HEK293 (cell line): ENCODE measurements at regions not wholly inside any gene's neighbourhood (a gene's known extent, or its start where the extent isn't known, plus 50 kb on each side); places are given as distances from the start of the nearest gene placed in this dataset.

Experiments used
- CTCF ChIA-PET: fragments of 350-600 bp; formaldehyde crosslinking; extraction: SDS; loops from one replicate; lab custom pipeline; 2021; ENCODE audit warnings: antibody characterized with exemption; lab: Yijun Ruan, JAX
- POLR2A ChIA-PET: fragments of 300-600 bp; formaldehyde crosslinking; extraction: SDS; loops from one replicate; lab custom pipeline; 2020; ENCODE audit warnings: antibody characterized with exemption, inconsistent platforms; lab: Yijun Ruan, JAX
- H3K27ac ChIP-seq: fragments of 200-500 bp; sonication (Bioruptor generic); 2 replicates; pipeline ENCODE4 v1.5.1; 2014; ENCODE audit warnings: low read depth, low read length, control low read depth, inconsistent platforms; ENCODE audit errors: extremely low read depth
- H3K36me3 ChIP-seq, 2 experiments: fragments of 200-500 bp in 1 of 2; sonication (Bioruptor generic) in 1 of 2; 1 replicate in 1 of 2; 2 replicates in 1 of 2; pipeline ENCODE4 v1.5.1; 2014 to 2017; ENCODE audit warnings: inconsistent platforms in 2 of 2, low read length in 2 of 2; ENCODE audit not compliant: control insufficient read depth in 2 of 2, insufficient read depth in 1 of 2
- H3K4me1 ChIP-seq: fragments of 200-500 bp; sonication (Bioruptor generic); 2 replicates; pipeline ENCODE4 v1.5.1; 2014; ENCODE audit warnings: mild to moderate bottlenecking, low read length, inconsistent platforms; ENCODE audit not compliant: control insufficient read depth, insufficient read depth
- H3K4me3 ChIP-seq: 2 replicates; pipeline ENCODE4 v1.5.1; 2011; ENCODE audit warnings: low read depth, mild to moderate bottlenecking, control low read depth, low read length, moderate library complexity
- H3K9me3 ChIP-seq: fragments of 200-500 bp; sonication (Bioruptor generic); 2 replicates; pipeline ENCODE4 v1.5.1; 2014; ENCODE audit warnings: low read depth, low read length, inconsistent platforms; ENCODE audit not compliant: control insufficient read depth, insufficient read depth
- KLF8 ChIP-seq: fragments of 450-650 bp; formaldehyde crosslinking; IDR thresholded peaks from 2 replicates; pipeline ENCODE4 v1.5.1; 2016; ENCODE audit warnings: missing biosample characterization, missing genetic modification characterization
- MZF1 ChIP-seq: fragments of 450-650 bp; formaldehyde crosslinking; IDR thresholded peaks from 2 replicates; pipeline ENCODE4 v1.5.1; 2017; ENCODE audit warnings: missing biosample characterization, missing genetic modification characterization, borderline replicate concordance
- PRDM1 ChIP-seq: fragments of 450-650 bp; formaldehyde crosslinking; IDR thresholded peaks from 2 replicates; pipeline ENCODE4; 2016; ENCODE audit warnings: missing biosample characterization, missing genetic modification characterization
- SP7 ChIP-seq: fragments of 450-650 bp; formaldehyde crosslinking; IDR thresholded peaks from 2 replicates; pipeline ENCODE4 v1.5.1; 2016; ENCODE audit warnings: missing biosample characterization, missing genetic modification characterization
- ZBTB1 ChIP-seq: fragments of 450-650 bp; formaldehyde crosslinking; IDR thresholded peaks from 2 replicates; pipeline ENCODE4 v1.5.1; 2016; ENCODE audit warnings: missing biosample characterization, missing genetic modification characterization
- ZBTB49 ChIP-seq: fragments of 450-650 bp; formaldehyde crosslinking; IDR thresholded peaks from 2 replicates; pipeline ENCODE4 v1.5.1; 2016; ENCODE audit warnings: missing biosample characterization, missing genetic modification characterization, low read depth
- ZNF112 ChIP-seq: fragments of 450-650 bp; formaldehyde crosslinking; IDR thresholded peaks from 2 replicates; pipeline ENCODE4 v1.5.0; 2017; ENCODE audit warnings: missing biosample characterization, missing genetic modification characterization
- ZNF121 ChIP-seq: fragments of 450-650 bp; formaldehyde crosslinking; IDR thresholded peaks from 2 replicates; pipeline ENCODE4 v1.5.1; 2016; ENCODE audit warnings: missing biosample characterization, missing genetic modification characterization
- ZNF146 ChIP-seq: fragments of 450-650 bp; formaldehyde crosslinking; IDR thresholded peaks from 2 replicates; pipeline ENCODE4 v1.5.1; 2016; ENCODE audit warnings: missing biosample characterization, missing genetic modification characterization
- ZNF155 ChIP-seq: fragments of 450-650 bp; formaldehyde crosslinking; IDR thresholded peaks from 2 replicates; pipeline ENCODE4 v1.5.1; 2016; ENCODE audit warnings: missing biosample characterization, missing genetic modification characterization
- ZNF214 ChIP-seq: fragments of 450-650 bp; formaldehyde crosslinking; IDR thresholded peaks from 2 replicates; pipeline ENCODE4 v1.5.1; 2017; ENCODE audit warnings: missing biosample characterization, mild to moderate bottlenecking, missing genetic modification characterization, borderline replicate concordance
- ZNF223 ChIP-seq: fragments of 450-650 bp; formaldehyde crosslinking; IDR thresholded peaks from 2 replicates; pipeline ENCODE4 v1.5.1; 2016; ENCODE audit warnings: missing biosample characterization, missing genetic modification characterization
- ZNF266 ChIP-seq: fragments of 450-650 bp; formaldehyde crosslinking; IDR thresholded peaks from 2 replicates; pipeline ENCODE4 v1.5.1; 2016; ENCODE audit warnings: missing biosample characterization, missing genetic modification characterization, low read depth
- ZNF302 ChIP-seq: fragments of 450-650 bp; formaldehyde crosslinking; IDR thresholded peaks from 2 replicates; pipeline ENCODE4 v1.5.1; 2016; ENCODE audit warnings: missing biosample characterization, missing genetic modification characterization, low read depth
- ZNF324 ChIP-seq: fragments of 450-650 bp; formaldehyde crosslinking; IDR thresholded peaks from 2 replicates; pipeline ENCODE4 v1.5.1; 2016; ENCODE audit warnings: missing biosample characterization, missing genetic modification characterization
- ZNF394 ChIP-seq: fragments of 450-650 bp; formaldehyde crosslinking; IDR thresholded peaks from 2 replicates; pipeline ENCODE4 v1.5.1; 2016; ENCODE audit warnings: missing biosample characterization, missing genetic modification characterization, mild to moderate bottlenecking, moderate library complexity, borderline replicate concordance
- ZNF433 ChIP-seq: fragments of 450-650 bp; formaldehyde crosslinking; IDR thresholded peaks from 2 replicates; pipeline ENCODE4 v1.5.1; 2016; ENCODE audit warnings: missing biosample characterization, missing genetic modification characterization, low read depth
- ZNF501 ChIP-seq: fragments of 450-650 bp; formaldehyde crosslinking; IDR thresholded peaks from 2 replicates; pipeline ENCODE4 v1.5.1; 2016; ENCODE audit warnings: missing biosample characterization, missing genetic modification characterization
- ZNF513 ChIP-seq: fragments of 450-650 bp; IDR thresholded peaks from 2 replicates; pipeline ENCODE4 v1.5.1; 2018; ENCODE audit warnings: missing biosample characterization, missing genetic modification characterization
- ZNF558 ChIP-seq: fragments of 450-650 bp; formaldehyde crosslinking; IDR thresholded peaks from 2 replicates; pipeline ENCODE4 v1.5.1; 2016; ENCODE audit warnings: missing biosample characterization, missing genetic modification characterization
- ZNF560 ChIP-seq: fragments of 450-650 bp; formaldehyde crosslinking; IDR thresholded peaks from 2 replicates; pipeline ENCODE4 v1.5.1; 2017; ENCODE audit warnings: missing biosample characterization, missing genetic modification characterization, borderline replicate concordance
- ZNF747 ChIP-seq: fragments of 450-650 bp; formaldehyde crosslinking; IDR thresholded peaks from 2 replicates; pipeline ENCODE4 v1.5.1; 2016; ENCODE audit warnings: missing biosample characterization, missing genetic modification characterization
- ZNF776 ChIP-seq: fragments of 450-650 bp; formaldehyde crosslinking; IDR thresholded peaks from 2 replicates; pipeline ENCODE4 v1.5.0; 2017; ENCODE audit warnings: missing biosample characterization, missing genetic modification characterization, borderline replicate concordance
- ZSCAN4 ChIP-seq: fragments of 450-650 bp; formaldehyde crosslinking; IDR thresholded peaks from 2 replicates; pipeline ENCODE4 v1.5.1; 2017; ENCODE audit warnings: missing biosample characterization, missing genetic modification characterization
- TF ChIP-seq, protein P1 (sequence below): fragments of 450-650 bp; formaldehyde crosslinking; IDR thresholded peaks from 2 replicates; pipeline ENCODE4 v1.5.1; 2016; ENCODE audit warnings: missing biosample characterization, missing genetic modification characterization
- TF ChIP-seq, protein P2 (sequence below): fragments of 450-650 bp; formaldehyde crosslinking; IDR thresholded peaks from 2 replicates; pipeline ENCODE4 v1.5.1; 2017; ENCODE audit warnings: missing biosample characterization, missing genetic modification characterization
- TF ChIP-seq, protein P3 (sequence below): fragments of 450-650 bp; formaldehyde crosslinking; IDR thresholded peaks from 2 replicates; pipeline ENCODE4 v1.5.1; 2016; ENCODE audit warnings: missing biosample characterization, missing genetic modification characterization

GRCh38 chr4:113828702-113829101, 67.2 kb upstream of the CAMK2D start:
- TF ChIP-seq ZNF501 (tag by site-specific recombination) (no peak), ZNF433 (tag by site-specific recombination) (no peak), ZNF266 (tag by site-specific recombination) (no peak), ZNF560 (no peak), ZNF558 (no peak), ZNF146 (tag by site-specific recombination) (no peak), ZNF324 (tag by site-specific recombination) (no peak), ZSCAN4 (no peak), ZBTB1 (no peak), ZNF776 (no peak), ZNF112 (no peak), ZNF747 (tag by site-specific recombination) (no peak), ZNF155 (tag by site-specific recombination) (no peak), ZNF302 (tag by site-specific recombination) (no peak)
- TF ChIP-seq, protein P1, sequence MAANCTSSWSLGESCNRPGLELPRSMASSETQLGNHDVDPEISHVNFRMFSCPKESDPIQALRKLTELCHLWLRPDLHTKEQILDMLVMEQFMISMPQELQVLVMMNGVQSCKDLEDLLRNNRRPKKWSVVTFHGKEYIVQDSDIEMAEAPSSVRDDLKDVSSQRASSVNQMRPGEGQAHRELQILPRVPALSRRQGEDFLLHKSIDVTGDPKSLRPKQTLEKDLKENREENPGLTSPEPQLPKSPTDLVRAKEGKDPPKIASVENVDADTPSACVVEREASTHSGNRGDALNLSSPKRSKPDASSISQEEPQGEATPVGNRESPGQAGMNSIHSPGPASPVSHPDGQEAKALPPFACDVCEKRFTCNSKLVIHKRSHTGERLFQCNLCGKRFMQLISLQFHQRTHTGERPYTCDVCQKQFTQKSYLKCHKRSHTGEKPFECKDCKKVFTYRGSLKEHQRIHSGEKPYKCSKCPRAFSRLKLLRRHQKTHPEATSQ (tag by site-specific recombination) = no peak
- TF ChIP-seq, protein P2, sequence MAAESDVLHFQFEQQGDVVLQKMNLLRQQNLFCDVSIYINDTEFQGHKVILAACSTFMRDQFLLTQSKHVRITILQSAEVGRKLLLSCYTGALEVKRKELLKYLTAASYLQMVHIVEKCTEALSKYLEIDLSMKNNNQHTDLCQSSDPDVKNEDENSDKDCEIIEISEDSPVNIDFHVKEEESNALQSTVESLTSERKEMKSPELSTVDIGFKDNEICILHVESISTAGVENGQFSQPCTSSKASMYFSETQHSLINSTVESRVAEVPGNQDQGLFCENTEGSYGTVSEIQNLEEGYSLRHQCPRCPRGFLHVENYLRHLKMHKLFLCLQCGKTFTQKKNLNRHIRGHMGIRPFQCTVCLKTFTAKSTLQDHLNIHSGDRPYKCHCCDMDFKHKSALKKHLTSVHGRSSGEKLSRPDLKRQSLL (tag by site-specific recombination) = no peak
- H3K36me3 ChIP-seq = no peaks in the 10 kb centered on the region
- no peaks in the 10 kb centered on the region for H3K4me1 ChIP-seq
- ChIA-PET POLR2A (interaction anchor here (0.6 kb wide), 1 partner anchor 339 kb away, joined by 3 read pairs; no protein-coding TSS in a partner anchor), CTCF (no interaction called here)
- no peak overlapping the region for H3K4me3 ChIP-seq
- no peak overlapping the region for H3K27ac ChIP-seq
- no peaks in the 10 kb centered on the region for H3K9me3 ChIP-seq

DNA sequence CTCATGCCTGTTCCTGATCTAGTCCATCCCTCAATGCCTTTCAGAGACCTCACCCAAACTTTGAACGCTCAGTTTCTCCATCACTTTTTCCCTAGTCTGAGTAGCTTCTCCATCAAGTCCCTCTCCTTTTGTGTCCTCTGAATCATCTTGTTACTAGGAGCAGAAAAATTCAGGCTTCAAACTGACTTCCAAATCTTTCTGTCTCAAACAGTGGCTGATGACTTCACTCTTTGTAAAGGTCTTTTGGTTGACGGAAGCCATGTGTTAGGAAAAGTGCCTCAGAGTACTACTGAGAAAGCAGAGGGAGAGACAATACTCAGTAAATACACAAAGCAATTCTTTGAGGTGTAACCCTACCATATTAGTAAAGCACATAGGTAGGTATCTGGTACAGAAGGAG, 65.7 kb upstream of the CAMK2D start:
- ChIA-PET CTCF (no interaction called here), POLR2A (no interaction called here)
- TF ChIP-seq MZF1 (tag by site-specific recombination) (no peak), ZNF394 (tag by site-specific recombination) (no peak), ZBTB49 (tag by site-specific recombination) (no peak), ZNF214 (tag by site-specific recombination) (no peak), ZNF121 (tag by site-specific recombination) (no peak), ZNF513 (tag by site-specific recombination) (no peak), PRDM1 (tag by site-specific recombination) (no peak), ZNF558 (no peak), ZNF112 (no peak), KLF8 (tag by site-specific recombination) (no peak), ZNF223 (tag by site-specific recombination) (no peak), SP7 (no peak), ZNF433 (tag by site-specific recombination) (no peak)
- TF ChIP-seq, protein P3, sequence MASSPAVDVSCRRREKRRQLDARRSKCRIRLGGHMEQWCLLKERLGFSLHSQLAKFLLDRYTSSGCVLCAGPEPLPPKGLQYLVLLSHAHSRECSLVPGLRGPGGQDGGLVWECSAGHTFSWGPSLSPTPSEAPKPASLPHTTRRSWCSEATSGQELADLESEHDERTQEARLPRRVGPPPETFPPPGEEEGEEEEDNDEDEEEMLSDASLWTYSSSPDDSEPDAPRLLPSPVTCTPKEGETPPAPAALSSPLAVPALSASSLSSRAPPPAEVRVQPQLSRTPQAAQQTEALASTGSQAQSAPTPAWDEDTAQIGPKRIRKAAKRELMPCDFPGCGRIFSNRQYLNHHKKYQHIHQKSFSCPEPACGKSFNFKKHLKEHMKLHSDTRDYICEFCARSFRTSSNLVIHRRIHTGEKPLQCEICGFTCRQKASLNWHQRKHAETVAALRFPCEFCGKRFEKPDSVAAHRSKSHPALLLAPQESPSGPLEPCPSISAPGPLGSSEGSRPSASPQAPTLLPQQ (tag by site-specific recombination) = no peak
- Histone ChIP-seq H3K36me3 (no peaks in the 10 kb centered on the region), H3K4me3 (no peak overlapping the region), H3K4me1 (no peaks in the 10 kb centered on the region), H3K9me3 (no peaks in the 10 kb centered on the region), H3K27ac (no peak overlapping the region)
